Hepatocyte (in vitro differentiated cells): ENCODE measurements at regions not wholly inside any gene's neighbourhood (a gene's known extent, or its start where the extent isn't known, plus 50 kb on each side); places are given as distances from the start of the nearest gene placed in this dataset.

Source experiments
- EZH2 ChIP-seq: fragments of 200-600 bp; sonication (generic); IDR thresholded peaks from 2 replicates; pipeline ENCODE4 v1.6.1; 2016; ENCODE audit warnings: antibody characterized with exemption, mild to moderate bottlenecking, borderline replicate concordance
- TF ChIP-seq, protein P1 (sequence below): fragments of 200-600 bp; sonication (generic); IDR thresholded peaks from 2 replicates; pipeline ENCODE4 v1.5.1; 2016; ENCODE audit warnings: antibody characterized with exemption, mild to moderate bottlenecking; ENCODE audit not compliant: poor library complexity

DNA sequence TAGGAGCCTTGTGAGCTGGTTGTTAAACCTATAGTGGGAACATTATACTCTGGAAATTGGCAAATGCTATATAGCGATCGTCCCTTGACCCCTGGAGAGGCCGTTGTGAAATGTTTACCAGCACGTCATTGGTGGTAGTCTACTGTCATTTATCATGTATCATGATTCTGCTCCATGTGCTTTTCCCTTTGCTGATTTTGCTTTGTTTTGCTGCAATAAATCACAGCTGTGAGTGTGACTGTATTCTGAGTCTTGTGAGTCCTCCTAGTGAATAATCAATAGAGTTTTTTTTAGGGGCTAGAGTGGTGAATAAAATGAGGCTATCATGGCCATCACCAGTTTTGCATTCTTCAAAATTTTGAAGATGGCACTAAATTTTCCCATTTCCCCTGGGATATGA lies 189.1 kb downstream of the HRH4 start:
- TF ChIP-seq, protein P1, sequence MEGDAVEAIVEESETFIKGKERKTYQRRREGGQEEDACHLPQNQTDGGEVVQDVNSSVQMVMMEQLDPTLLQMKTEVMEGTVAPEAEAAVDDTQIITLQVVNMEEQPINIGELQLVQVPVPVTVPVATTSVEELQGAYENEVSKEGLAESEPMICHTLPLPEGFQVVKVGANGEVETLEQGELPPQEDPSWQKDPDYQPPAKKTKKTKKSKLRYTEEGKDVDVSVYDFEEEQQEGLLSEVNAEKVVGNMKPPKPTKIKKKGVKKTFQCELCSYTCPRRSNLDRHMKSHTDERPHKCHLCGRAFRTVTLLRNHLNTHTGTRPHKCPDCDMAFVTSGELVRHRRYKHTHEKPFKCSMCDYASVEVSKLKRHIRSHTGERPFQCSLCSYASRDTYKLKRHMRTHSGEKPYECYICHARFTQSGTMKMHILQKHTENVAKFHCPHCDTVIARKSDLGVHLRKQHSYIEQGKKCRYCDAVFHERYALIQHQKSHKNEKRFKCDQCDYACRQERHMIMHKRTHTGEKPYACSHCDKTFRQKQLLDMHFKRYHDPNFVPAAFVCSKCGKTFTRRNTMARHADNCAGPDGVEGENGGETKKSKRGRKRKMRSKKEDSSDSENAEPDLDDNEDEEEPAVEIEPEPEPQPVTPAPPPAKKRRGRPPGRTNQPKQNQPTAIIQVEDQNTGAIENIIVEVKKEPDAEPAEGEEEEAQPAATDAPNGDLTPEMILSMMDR: no peak
- TF ChIP-seq EZH2: no peak
